HG02870 (cell line): ENCODE measurements at regions not wholly inside any gene's neighbourhood (a gene's known extent, or its start where the extent isn't known, plus 50 kb on each side); places are given as distances from the start of the nearest gene placed in this dataset.

Source experiments
- ATAC-seq: cut with Tn5 transposase; IDR thresholded peaks from one replicate; pipeline ENCODE4 v1.9.1; 2021; ENCODE audit warnings: mild to moderate bottlenecking, moderate library complexity; ENCODE audit not compliant: unreplicated experiment

DNA sequence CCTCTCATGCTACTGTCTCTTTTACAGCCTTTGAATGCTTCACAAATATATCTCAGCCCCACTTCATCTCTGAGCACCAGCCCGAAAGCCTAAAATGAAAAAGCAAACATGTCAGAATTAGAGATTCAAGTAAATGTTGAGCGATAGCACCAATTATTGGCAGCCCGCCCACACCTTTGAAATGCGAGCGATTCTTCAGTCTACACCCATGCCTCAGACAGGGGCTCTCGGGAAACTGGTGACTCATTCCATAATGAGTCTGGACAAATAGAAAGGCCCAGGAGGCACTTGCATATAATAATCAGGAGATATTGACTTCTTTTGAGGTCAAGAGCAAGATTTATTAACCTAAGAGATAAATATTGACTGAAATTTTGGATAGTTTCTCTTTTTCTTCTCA, 487.3 kb upstream of the PTBP2 start:
- ATAC-seq = no peak

DNA sequence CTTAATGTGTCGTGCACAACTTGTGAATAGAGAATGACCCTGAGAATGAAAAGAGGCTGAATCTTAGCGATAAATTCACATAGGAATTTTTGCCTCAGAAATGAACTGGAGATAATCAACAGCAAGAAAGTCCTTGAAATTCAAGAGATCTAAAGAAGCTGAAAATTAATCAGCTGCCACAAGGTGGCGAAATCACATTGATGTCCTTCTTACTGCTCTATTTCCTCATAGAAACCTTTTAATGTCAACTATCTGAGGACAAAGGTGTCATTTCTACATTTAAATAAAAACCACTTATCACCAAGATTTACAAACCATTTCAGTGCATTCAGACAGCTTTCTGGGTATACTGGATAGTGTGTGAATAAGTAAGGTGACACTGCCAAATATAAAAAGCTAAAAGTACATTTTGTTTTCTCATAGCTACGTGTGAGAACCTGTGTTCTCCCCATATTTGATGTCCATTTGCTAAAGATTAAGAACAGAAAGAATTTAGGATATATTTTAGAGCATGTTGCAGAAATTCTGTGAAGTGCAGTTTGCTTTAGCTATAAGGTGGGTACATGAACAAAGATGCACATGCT, 485.3 kb upstream of the PTBP2 start:
- ATAC-seq = peak; percentile 66

DNA sequence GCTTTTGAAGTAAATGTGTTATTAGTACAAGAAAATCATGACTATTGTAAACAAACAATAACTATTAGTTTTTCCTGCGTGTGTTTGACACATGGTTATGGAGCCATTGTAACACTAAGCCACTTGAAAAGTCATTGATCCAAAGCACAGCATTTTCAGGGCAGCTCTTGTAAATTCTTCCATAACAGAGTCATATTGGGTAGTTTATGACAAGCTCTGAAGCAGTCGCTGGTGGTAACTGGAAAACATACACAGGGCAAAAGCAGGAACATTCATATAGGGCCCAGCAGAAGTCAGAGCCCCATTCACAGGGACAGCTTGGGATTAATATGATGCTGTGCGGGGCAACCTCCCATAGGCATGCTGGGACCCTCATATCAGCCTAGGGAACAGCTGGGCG, 483.2 kb upstream of the PTBP2 start:
- ATAC-seq = no peak

DNA sequence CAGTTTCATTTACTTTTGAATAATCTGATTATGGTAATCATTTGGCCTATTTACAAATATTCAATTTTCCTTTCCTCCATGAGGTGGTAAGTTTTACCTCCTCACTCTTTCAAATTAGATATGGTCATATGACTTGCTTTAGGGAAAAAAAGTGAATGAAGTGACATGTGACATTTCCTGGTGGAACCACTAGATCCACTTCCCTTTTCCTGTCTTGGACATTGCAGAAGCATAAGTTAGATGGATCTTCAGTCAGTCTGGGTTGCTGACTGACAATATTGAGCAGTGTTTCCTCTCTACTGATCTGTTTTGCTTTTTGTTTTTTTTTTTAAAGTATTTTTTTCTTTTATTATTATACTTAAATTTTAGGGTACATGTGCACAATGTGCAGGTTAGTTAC, 481.1 kb upstream of the PTBP2 start:
- no peak for ATAC-seq

DNA sequence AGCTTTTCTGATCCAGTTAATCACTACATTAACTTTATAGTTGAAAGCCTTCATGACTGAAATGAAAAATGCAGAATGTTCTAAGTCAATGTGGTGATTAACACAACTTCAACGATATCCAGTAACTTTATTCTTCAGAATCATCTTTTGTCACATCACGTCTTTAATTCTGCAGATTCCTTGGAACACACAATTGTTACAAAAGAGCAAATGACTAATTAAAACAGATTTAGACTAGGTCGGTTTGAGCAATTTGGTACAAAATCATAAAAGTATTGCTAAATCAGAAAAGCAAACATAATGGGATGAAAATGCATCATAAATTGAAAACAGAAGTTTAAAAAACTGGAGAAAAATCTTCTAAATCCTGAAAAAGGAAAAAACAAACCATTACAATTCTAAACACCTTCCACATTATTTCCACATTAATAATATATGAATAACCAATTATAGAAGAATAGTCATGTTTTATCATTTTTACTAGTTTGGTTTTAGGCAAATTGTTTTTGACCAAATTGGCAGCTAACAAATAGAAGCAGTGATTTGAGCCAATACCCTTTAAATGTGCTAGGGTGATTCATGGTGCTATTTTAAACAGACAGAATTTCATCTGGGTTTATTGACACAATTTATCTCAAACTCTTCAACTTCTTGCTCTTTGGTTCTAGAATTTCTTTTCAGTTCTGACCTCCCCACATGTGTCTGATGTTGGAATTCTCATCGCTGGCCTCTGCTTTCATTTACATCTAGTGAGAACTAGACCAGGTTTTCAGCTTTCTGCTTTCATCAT, 468.1 kb upstream of the PTBP2 start:
- no peak for ATAC-seq

DNA sequence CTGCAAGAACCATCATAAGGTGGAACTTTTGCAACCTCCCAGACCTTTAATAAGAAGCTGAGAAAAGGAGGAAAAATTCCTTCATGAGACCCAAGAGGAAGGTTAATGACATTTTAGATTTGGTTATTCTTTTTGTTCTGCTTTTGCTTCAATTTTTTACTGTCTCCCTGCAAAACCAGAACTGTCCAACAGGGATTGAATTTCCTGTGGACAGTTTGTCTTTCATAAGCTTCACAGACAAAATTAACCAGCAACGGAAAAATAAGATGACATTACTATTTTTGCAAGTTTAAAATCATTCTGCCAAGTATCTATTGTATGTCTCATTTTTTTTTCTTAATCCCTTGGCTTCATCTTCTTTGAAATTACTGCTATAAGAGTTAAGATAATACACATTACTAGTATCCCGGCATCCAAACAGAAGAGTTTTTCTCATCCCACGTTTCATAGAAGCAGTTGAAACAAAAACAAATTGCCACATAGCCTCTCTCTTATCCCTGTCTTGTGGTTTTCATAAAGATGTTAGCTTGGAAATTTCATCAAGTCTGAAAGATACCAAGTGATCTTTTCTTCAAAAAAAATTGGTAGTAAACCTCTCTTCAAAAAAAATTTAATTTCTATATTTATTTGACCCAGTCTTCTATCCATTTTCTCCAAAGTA, 465.3 kb upstream of the PTBP2 start:
- ATAC-seq = no peak

DNA sequence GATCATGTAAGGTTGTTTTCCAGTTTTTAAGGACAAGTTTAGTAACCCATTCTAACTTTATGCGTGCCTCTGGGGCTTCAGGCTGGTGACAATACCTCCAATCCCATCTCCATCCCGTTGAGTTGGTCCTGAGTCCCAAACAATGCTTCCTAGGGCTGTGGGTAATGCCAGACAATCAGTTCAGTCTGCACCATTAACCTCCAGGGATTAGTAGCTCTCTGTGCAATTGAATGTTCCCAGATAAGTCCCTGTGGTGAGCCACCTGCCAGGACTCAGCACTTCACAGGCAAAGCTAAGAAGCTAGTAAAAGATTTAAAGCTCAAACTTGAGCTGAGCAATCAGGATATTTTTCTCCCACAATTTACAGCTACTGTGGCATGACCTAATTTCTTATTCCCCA, 462.2 kb upstream of the PTBP2 start:
- no peak for ATAC-seq

DNA sequence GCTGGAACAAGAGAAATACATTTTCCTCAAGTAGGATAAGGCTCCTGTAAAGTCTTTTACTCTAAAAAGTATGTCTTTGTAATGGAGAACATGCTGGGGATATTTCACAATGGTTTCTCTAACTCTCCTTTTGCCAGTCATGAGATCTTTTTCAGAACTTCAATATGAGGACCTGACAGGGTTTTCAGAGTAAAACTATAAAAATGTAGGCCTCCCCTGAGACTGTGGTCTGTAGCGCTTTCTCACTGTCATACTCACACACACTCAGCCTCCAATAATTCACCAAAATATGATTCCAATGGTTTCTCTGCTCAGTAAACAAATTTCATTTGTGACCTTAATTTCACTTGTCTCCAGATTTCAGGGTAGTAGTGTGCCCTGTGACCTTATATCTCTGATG, 440.1 kb upstream of the PTBP2 start:
- ATAC-seq = no peak

DNA sequence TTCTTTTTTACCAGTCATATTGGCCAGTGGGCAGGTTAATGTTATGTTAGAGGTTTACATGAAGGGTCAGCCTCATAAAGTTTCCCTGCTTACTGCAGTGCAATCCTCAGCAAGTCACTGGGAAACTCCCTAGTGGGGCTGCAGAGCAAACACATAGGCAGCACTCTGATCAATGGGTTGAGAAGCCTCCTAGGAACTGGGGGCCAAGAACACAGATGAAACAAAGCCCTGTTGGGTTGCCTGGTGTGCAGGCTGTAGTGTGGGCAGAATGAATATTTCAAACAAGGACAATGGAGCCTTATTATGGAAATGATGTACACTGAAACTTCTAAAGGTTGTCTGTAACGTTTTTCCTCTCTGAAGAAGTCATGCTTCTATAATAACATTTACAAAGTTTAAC, 431.6 kb upstream of the PTBP2 start:
- no peak for ATAC-seq

DNA sequence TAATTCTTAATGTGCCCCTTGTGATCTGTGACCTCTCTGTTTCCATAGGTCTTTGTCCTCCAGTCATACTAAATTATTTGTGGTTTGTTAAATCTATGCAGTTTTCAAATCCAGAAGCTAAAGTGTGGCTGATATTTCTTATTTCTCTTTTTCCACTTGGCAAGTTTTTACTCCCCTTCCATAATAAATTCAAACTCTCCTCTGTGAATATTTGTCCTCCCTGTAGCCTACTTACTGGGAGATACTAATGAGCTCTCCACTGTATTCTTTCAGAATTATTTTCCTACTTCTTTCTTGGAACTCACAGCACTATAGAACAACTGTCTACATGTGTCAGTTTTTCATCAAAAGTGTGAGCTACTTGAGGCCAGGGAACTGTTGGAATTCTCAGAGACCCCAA, 430.8 kb upstream of the PTBP2 start:
- no peak for ATAC-seq

DNA sequence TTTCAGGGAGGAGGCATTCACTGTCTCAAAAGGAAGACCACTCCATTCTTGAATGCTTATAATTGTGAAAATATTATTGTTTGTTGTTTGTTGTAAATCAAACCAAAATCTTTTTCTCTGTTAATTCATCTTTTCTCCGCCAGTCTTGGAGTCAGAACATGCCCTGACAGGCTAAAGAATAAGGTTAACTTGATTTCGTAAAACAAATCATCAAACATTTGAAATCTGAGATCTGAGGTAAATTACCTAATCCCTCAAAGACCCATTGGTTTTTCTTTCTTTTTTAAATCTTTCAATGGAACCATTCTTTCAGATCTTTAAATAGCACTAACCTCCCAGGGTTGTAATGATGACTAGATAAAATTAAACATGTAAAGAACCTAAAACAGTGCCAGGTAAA, 430.1 kb upstream of the PTBP2 start:
- ATAC-seq = no peak

DNA sequence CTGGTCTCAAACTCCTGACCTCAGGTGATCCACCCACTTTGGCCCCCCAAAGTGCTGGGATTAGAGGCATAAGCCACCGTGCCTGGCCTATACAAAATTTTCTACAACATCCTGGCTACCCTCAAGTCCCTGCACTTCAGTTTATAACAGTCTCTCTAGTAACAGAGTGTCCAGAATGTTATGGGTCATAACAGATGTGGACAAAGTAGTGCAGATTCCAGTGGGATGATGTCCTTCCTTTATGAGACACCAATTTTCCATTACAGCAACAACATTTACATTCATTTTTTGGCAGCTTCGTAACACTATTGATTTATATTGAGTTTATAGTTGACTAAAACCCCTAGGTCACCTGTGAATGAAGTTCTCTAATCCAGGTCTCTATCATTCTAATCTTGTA, 429.4 kb upstream of the PTBP2 start:
- no peak for ATAC-seq

DNA sequence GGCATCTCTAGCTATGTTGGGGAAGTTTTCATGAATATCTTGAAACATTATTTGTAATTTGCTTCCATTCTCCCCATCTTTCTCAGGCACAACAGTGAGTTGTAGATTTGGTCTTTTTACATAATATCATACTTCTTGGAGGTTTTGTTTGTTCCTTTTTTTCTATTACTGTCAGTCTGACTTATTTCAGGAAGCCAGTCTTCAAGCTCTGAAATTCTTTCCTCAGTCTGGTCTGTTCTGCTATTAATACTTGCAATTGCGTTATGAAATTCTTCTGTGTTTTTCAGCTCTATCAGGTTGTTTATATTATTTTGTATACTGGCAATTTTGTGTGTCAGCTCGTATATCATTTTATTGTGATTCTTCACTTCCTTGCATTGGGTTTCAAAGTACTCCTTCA, 424.6 kb upstream of the PTBP2 start:
- ATAC-seq = no peak

DNA sequence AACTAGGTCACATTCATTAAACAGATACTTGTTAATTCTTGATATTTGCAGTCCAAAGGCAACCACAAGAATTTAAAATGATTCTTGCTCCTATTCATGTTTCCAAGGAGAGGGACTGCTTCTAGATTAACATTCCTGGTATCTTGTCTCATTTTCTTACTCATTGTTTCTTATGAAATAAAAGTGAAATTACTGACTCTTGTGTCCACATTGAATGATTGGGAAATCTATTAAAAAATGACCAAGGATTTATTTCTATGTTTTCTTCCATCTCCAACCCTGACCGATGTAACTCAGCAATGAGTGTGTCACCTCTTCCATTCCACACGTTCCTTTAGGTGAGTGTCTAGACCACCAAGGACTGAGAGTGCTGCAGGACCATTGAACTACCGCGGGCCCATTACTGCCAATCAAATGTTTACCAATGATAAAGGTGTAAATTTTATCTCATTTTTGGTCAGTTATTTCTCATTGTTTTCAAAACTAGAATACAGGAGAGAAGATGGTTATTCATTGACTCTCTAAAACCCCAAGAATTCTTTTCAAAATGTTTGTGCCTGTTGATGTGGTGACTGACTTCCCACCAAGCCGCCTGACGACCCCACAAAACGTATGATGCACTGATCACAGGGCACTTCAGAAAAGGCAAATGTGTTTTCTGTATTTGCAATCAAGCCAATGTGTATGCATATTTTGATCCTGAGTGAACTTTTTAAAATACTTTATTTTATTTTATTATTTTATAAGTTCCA, 414.6 kb upstream of the PTBP2 start:
- no peak for ATAC-seq

DNA sequence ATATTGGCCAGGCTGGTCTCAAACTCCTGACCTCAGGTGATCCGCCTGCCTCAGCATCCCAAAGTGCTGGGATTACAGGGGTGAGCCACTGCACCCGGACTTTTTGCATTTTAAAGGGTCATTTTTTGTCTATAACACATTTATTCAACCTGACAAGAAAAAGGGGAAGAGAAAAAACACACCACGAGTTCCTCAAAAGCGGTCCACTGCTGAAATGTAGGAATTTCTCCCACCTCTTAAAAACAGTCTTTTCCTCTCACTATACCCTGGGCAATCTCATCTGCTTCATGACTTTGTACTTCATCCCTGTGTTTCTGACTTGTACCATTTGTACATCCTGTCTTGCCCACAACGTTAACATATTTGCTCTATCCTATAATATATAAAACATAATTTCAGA, 413.3 kb upstream of the PTBP2 start:
- ATAC-seq = no peak

DNA sequence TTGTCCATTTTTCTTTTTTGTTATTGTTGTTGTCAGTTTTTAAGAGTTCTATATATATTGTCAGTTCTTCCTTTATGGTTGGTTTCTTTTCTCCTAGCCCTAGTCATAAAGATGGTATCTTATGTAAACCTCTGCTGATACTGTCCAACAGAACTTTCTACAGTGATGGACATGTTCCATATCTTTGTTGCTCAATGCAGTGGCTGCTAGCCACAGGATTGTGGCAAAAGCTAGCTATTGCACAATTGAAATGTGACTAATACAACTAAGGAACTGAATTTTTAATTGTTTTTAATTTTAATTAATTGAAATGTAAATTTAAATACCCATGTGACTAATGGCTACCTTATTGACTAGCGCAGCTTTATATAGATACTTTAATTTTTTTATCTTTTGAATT, 411.8 kb upstream of the PTBP2 start:
- ATAC-seq = no peak

DNA sequence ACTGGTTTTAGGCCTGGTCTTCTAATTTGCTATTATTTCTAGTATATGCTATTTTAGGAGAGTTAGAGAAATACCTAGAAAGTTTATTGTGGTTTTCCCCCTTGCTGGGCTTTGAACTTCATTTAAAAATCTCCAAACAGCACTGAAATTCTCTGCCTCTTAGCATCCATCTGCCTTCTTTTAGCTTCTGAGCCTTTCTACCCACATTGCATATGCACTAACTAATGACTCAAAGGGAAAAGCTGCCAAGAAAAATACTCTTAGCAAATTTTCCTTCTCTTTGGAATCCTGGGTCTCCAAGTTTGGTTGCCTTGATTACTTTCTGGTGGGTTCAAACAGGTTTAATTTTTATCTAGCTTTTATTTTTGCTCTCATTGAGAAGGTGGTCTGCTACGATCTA, 408.4 kb upstream of the PTBP2 start:
- no peak for ATAC-seq

DNA sequence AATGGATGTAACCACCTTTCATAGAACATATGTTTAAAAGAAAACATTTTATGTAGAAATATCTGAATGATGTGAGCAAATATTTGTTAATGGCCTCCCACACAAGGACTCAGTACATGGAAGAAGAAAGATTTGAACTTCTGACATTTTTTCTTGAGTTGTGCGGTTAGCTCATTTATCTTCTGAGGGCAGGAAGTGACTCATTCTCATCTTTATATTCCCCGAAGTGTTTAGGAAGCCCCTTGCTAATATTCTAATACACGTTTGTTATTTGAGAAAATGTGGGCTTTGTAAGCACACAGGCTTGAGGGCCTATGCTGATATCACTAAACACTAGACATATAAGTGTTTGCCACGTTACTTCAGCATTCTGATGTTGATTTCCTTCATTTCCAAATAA, 392.5 kb upstream of the PTBP2 start:
- no peak for ATAC-seq

DNA sequence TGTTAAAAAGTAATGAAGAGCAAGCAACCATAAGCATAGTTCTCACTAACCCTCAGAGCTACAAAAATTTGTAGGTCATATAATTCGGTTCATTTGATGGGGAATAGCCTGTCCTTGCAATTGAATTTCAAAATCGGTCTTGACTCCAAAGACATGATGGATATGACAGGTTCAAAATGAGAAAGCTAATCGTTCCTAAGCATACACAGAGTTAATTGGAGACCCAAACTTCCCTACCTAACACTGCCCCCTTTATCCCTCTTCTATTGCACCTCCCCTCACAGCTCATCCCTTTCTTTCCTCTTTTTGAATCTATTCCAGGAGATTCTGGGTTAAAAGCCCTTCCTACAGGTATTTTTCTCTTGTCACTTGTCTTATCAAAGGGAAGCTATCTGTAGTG, 390.0 kb upstream of the PTBP2 start:
- ATAC-seq = no peak

DNA sequence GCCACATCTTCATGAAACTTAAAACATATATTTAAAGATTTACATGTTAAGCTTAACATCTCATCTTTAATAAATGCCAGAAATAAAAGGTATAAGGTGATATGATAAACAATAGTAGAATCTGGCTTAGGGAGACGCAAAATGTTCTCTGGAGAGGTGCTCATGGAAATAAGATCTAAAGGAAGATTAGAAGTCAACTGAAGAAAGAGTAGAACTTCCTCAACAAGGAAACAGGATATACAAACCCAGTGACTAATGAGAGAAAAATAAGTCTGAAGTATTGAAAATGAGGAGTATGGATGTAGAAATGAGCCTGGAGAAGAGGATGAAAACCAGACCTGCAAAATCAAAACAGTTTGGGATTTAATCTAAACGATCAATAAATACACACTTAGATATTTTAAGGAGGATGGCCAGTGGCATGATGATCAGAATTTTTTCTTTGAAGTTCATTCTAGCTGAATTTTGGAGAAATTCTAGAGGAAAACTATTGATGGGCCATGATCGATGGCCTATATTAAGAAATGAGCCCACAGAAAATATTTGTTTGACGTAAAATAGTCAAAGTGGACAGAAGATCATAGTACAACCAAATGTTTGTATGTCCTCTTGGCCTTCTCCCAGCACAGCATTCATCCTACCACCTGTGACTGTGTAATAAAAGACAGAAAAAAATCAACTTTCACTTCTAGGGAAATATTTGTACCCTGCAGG, 387.9 kb upstream of the PTBP2 start:
- ATAC-seq = no peak

DNA sequence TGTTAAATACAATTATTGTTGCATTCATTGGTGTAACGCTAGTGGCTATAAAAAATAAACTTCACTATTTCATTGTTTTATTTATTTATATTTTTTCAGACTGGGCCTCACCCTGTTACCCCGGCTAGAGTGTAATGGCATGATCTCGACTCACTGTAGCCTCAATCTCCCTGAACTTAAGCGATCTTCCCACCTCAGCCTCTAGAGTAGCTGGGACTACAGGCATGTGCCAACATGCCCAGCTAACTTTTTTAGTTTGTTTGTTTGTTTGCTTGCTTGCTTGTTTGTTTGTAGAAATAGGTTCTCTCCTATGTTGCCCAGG, 387.4 kb upstream of the PTBP2 start:
- ATAC-seq = no peak
